AG09319 (cell line): ENCODE measurements at regions not wholly inside any gene's neighbourhood (a gene's known extent, or its start where the extent isn't known, plus 50 kb on each side); places are given as distances from the start of the nearest gene placed in this dataset.

ENCODE experiments used
- DNase-seq: peaks from one replicate; pipeline ENCODE4 v3.0.0-alpha.2; 2010; ENCODE audit warnings: low read depth; ENCODE audit errors: extremely low read depth
- CTCF ChIP-seq: IDR thresholded peaks from 2 replicates; pipeline ENCODE4 v1.5.1; 2011; ENCODE audit warnings: low read depth, mild to moderate bottlenecking, inconsistent platforms, low read length, moderate library complexity

GRCh38 chr3:117586161-117586560 is 876.6 kb downstream of the TUSC7 start:
- no peak for DNase-seq
- TF ChIP-seq CTCF: no peak

GRCh38 chr3:117587416-117587815 is 877.8 kb downstream of the TUSC7 start:
- no peak for DNase-seq
- TF ChIP-seq CTCF: no peak

GRCh38 chr3:117589454-117589853 is 879.9 kb downstream of the TUSC7 start:
- DNase-seq: no peak
- TF ChIP-seq CTCF: no peak

- TF ChIP-seq CTCF: no peak
- no peak for DNase-seq
Measured at GRCh38 chr3:117595615-117596014, 886.0 kb downstream of the TUSC7 start.

GRCh38 chr3:117596503-117596902 is 886.9 kb downstream of the TUSC7 start:
- DNase-seq: no peak
- no peak for TF ChIP-seq CTCF

- TF ChIP-seq CTCF: no peak
- no peak for DNase-seq
Measured at GRCh38 chr3:117597865-117598264, 888.3 kb downstream of the TUSC7 start.

- TF ChIP-seq CTCF: no peak
- DNase-seq: no peak
Measured at GRCh38 chr3:117600112-117600511, 890.5 kb downstream of the TUSC7 start.
